ENCODE measurements at regions not wholly inside any gene's neighbourhood (a gene's known extent, or its start where the extent isn't known, plus 50 kb on each side); places are given as distances from the start of the nearest gene placed in this dataset.

DNA sequence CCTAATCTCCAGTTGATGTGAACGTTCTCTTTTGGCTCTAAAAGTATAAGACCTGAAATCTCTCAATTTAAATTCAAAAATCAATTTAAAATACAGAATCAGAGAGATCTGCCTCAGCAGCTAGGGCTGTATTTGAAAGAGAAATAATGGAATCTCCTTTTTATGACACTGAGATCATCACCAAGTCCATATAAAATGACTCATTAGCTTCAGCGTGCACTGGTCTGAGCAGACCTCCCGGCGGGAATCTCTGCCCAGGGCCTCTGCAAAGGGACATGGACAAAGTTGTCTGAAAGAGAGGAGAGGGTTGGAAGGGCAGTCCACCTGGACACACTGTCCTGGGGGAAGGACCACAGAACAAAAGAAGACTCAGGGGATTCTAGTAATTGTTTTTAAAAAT, 855.6 kb downstream of the EFNB2 start:
- in situ Hi-C loops (cut with MboI; ENCODE audit: low sequenced_read_pairs), result no loop called here
- no TSS peak for BruUV-seq (replicated peaks)
- H2AFZ ChIP-seq (replicated peaks; ENCODE audit: low read length, poor library complexity), result no peak overlapping the region
- H3K27me3 ChIP-seq (ENCODE audit: control insufficient read depth, insufficient read depth, low read length), result no peaks in the 10 kb centered on the region
- H3K14ac ChIP-seq (replicated peaks; ENCODE audit: low read depth, low read length), result no peak overlapping the region
- WGBS, 2 experiments (ENCODE audit: extremely low coverage in 2 of 2, insufficient read length in 1 of 2), result 92% methylated on average over 2 of the region's 4 CpGs; no CpG with 5 or more reads in 1 of the 2 experiments
- no peak overlapping the region for H2AK5ac ChIP-seq (ENCODE audit: low read depth, low read length)
- no peak overlapping the region for H3K4me2 ChIP-seq (ENCODE audit: low read depth, low read length)
- dilution Hi-C loops (cut with HindIII; ENCODE audit: low sequenced_read_pairs, unreplicated experiment), result no loop called here
- H3K9me1 ChIP-seq (ENCODE audit: insufficient read depth, low read length), result no peaks in the 10 kb centered on the region
- H3K9ac ChIP-seq (ENCODE audit: low read depth, low read length), result no peak overlapping the region
- no peak for DNase-seq
- no peak overlapping the region for H3K18ac ChIP-seq (ENCODE audit: low read depth, low read length)
- H2AK9ac ChIP-seq (replicated peaks; ENCODE audit: low read depth, low read length, poor library complexity), result no peak overlapping the region
- no peak overlapping the region for H3K56ac ChIP-seq (ENCODE audit: extremely low read depth, insufficient read depth, low read length)
- no peak overlapping the region for H2BK120ac ChIP-seq (ENCODE audit: low read depth, low read length)
- no peaks in the 10 kb centered on the region for H3K4me1 ChIP-seq (ENCODE audit: control insufficient read depth, insufficient read depth, low read length)
- H4K8ac ChIP-seq (ENCODE audit: low read depth in 2 of 2, low read length in 2 of 2), result no peak overlapping the region
- H3K4me3 ChIP-seq (ENCODE audit: insufficient read depth, low read depth, low read length), result no peak overlapping the region
- H3K4ac ChIP-seq (ENCODE audit: low read depth, low read length), result no peak overlapping the region
- no peak overlapping the region for H2BK20ac ChIP-seq (ENCODE audit: low read depth, low read length)
- no peaks in the 10 kb centered on the region for H3K9me3 ChIP-seq (ENCODE audit: control insufficient read depth, insufficient read depth, low read length)
- H3K36me3 ChIP-seq (ENCODE audit: control insufficient read depth, insufficient read depth, low read length), result no peaks in the 10 kb centered on the region
- no peak overlapping the region for H4K91ac ChIP-seq (ENCODE audit: insufficient read depth, low read depth, low read length)
- no peak for ATAC-seq (ENCODE audit: low read depth)
- ChIA-PET POLR2A (ENCODE audit: unreplicated experiment) (no interaction called here), CTCF (no interaction called here)
- no peak overlapping the region for H2BK5ac ChIP-seq (ENCODE audit: low read depth, low read length, poor library complexity, severe bottlenecking)
- H4K20me1 ChIP-seq (ENCODE audit: insufficient read depth, low read length), result no peaks in the 10 kb centered on the region
- H2BK15ac ChIP-seq (ENCODE audit: low read depth, low read length), result no peak overlapping the region
- H3K23ac ChIP-seq (ENCODE audit: low read depth, low read length), result no peak overlapping the region
- H4K5ac ChIP-seq (ENCODE audit: low read depth, low read length), result no peak overlapping the region
- H3K79me1 ChIP-seq (ENCODE audit: low read depth in 1 of 2, low read length in 2 of 2), result no peaks in the 10 kb centered on the region
- no peak overlapping the region for H3K27ac ChIP-seq (ENCODE audit: insufficient read depth, low read length)
- TF ChIP-seq RAD21 (IDR thresholded peaks at IDR 0.05; ENCODE audit: low read length) (no peak), MAFK (IDR thresholded peaks at IDR 0.05; ENCODE audit: low read depth, low read length) (no peak)
- intact Hi-C loops (cut with micrococcal nuclease), result no loop called here

All from IMR-90 (cell line).